ENCODE measurements at regions not wholly inside any gene's neighbourhood (a gene's known extent, or its start where the extent isn't known, plus 50 kb on each side); places are given as distances from the start of the nearest gene placed in this dataset.
"Not testable (repeated sequence)": the region's sequence is repeated elsewhere in the genome, so short reads cannot be mapped to it uniquely, and the experiment has no call there.

DNA sequence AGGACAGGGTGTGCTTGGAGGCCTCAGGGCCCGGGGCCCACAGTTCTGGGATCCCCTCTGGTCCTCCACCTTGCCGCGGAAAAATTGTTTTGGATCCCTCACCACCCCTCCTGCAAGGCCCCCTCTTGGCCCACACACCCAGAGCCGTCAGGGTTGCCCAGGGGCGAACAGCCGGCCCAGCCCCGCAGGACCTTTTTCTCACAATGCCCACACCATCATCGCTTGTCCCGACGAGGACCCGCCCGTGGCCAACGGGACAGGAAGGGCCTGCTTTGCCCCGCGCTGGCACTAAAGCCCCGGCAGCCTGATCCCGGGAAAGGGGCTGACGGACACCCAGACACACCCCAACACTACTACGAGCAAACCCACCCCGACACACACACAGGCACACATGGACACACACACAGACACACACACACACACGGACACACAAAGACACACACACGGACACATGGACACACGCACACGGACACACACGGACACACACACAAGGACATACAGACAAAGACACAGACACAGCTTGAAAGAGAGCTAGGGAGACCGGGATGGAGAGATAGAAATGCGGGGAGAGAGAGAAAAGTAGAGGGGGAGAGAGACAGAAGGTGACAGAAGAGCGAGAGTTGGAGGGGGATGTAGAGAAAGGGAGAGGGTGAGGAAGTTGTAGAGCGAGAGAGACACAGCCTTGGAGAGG lies 1493.5 kb upstream of the DEFB115 start:
- no peak for DNase-seq (ENCODE audit: low read depth)

DNA sequence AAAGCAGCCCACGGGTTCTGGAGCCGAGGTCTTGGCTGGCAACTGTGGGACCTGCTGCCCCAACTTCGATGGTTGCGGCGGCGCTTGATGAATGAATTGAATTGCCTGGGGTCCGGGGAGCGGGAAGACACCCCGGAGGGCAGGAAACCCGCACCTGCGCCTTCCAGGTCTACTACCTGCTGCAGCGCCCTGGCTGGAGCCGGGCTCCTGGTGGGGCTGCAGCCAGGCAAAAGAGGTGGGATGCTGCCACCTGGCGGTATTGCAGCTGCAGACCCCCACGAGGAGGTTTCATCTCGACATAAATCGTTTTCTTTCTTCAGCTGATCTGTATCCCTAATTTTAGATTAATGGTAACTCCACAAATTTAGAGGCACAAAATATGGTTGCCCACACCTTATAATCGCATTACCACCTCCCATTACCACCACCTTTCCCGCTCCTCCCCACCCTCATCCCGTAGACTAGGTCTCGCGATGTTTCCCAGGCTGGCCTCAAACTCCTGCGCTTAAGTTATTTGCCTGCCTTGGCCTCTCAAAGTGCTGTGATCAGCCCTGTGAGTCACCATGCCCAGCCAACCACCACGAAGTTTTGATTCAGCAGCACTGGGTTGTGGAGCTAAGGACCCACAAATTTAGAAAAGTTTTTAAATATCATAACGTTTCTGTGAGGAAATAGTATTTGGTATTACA lies 1492.4 kb upstream of the DEFB115 start:
- DNase-seq (ENCODE audit: low read depth): not testable (repeated sequence)

DNA sequence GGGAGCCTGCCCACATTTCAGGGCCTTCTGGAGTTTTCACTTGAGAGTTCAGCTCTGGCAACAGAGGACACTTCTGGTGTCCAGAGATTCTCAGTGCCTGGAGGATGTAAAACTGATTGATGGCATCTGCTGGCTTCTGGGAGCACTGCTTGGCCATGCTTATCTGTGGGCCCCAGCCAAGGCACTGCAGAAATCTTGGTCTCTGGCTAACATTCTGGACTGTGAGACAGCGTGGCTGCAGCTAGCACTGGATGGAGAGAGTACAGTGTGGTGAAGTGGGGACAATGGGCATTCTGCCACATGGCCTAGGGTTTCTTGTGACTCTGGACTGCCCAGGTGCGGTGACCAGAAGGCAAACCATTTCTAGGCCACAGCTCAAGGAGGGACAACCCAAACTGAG lies 1479.4 kb upstream of the DEFB115 start:
- DNase-seq (ENCODE audit: low read depth): not testable (repeated sequence)

DNA sequence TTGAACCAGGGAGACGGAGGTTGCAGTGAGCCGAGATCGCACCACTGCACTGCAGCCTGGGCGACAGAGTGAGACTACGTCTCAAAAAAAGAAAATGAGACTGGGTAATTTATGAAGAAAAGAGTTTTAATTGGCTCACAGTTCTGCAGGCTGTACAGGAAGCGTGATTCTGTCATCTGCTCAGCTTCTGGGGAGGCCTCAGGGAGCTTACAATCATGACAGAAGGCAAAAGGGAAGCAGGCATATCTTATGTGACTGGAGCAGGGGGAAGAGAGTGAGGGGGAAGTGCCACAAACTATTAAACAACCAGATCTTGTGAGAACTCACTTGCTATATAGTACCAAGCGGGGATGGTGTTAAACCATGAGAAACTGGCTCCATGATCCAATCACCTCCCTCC lies 1476.2 kb upstream of the DEFB115 start:
- DNase-seq (ENCODE audit: low read depth): not testable (repeated sequence)

DNA sequence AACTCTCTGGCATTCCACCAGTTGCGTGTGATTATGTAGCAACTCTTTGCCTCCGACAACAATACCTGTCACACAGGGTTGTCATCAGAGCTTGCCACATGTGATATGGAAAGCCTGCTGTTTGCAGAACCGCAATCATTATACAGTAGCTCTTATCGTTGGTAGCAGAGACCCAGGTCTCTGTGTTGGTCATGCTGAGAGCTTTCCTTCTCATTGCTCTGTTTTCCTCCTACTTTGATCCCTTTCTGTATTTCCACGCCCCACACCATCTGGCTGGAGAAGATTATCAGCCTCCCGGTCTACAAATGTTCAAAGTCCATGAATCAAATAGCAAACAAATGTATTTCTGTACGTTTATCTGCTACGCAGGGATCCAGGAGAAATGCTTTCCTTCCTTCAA lies 1475.6 kb upstream of the DEFB115 start:
- not testable (repeated sequence) for DNase-seq (ENCODE audit: low read depth)

DNA sequence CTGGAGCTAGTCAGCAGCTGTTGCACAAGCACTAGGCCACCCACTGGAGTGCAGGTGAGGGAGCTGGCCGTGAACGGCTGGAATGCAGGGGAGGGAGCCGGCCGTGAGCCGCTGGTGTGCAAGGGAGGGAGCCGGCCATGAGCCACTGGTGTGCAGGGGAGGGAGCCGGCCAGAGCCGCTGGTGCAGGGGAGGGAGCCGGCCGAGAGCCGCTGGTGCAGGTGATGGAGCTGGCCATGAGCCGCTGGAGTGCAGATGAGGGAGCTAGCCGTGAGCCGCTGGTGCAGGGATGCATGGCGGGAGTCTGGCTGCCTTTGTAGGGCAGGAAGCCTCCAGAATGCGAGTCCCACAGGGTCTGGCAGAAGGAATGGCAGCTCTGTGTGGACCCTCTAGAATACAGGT lies 1470.0 kb upstream of the DEFB115 start:
- not testable (repeated sequence) for DNase-seq (ENCODE audit: low read depth)

DNA sequence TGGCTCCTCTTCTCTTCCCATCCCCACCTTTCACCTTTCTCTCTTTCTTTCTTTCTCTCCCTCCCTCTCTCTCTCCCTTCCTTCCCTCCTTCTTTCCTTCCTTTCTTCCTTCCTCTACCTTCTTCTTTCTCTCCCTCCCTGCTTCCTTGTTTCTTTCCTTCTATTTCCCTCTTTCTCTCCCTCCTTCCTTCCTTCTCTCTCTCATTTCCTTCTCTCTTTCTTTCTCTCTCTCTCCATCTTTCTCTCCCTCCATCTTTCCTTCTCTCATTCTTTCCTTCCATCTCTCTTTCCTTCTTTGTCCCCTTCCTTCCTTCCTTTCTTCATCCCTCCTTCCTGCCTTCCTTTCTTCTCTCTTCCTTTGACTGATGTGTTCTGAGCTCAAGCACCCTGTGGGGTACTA lies 1467.0 kb upstream of the DEFB115 start:
- DNase-seq (ENCODE audit: low read depth): no peak

DNA sequence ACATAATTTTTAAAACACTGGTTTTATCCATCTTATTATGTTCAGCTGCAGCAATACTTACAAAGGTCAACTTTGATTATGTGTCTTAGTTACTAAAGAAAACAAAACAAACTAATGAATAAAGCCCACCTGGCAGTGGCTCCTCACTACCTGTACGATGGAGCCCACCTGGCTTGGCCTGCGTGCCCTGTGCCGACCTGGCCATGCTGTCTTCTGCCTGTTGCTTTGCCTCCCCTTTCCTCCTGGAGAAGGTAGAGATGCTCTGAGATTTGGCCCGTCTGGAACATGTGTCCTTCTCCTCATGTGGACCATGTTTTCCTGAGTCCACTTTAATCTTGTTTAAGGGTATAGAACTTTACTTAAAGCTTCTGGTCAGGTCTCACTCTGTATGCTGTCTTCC lies 1426.0 kb upstream of the DEFB115 start:
- DNase-seq (ENCODE audit: low read depth): not testable (repeated sequence)

DNA sequence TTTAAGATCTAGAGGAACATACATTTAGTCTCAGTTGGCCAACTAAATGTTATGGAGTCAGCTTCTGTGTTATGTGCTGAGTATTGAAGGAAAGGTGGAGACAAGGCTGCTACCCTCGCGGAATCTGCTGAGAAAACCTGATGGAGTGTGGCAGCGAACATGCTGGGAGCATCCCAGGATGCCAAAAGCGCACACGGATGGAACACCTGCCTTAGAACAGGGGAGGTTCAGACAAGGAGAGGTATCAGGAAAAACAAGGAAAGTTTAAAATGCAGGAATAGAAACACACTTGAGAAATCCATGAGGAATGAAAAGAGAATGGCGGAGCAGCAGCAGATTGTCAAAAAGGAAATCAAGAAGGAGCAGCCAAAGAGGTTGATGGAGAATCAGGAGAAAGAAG lies 1389.5 kb upstream of the DEFB115 start:
- DNase-seq (ENCODE audit: low read depth): not testable (repeated sequence)

DNA sequence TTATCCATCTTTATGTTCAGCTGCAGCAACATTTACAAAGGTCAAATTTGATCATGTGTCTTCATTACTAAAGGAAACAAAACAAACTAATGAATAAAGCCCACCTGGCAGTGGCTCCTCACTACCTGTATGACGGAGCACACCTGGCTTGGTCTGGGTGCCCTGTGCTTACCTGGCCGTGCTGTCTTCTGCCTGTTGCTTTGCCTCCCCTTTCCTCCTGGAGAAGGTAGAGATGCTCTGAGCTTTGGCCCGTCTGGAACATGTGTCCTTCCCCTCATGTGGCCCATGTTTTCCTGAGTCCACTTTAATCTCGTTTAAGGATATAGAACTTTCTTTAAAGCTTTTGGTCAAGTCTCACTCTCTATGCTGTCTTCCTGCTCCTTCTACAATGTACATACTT lies 1388.8 kb upstream of the DEFB115 start:
- not testable (repeated sequence) for DNase-seq (ENCODE audit: low read depth)

DNA sequence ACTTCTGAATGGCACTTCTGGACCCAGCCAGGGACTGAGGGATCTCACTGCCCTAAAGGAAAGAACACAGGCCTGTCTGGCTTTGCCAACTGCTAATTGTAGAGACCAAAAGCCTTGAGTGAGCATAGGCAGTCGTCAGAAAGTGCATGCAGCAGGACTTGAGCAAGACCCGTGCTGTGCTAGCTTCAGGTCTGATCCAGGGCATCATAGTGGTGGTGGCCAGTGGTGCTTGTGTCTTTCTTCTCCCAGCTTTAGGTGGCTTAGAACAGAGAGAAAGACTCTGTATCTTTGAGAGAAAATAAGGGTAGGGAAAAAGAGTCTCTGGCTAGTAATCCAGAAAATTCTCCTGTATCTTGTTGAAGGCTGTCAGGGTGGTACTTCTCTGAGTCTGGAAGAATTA lies 1385.6 kb upstream of the DEFB115 start:
- not testable (repeated sequence) for DNase-seq (ENCODE audit: low read depth)

DNA sequence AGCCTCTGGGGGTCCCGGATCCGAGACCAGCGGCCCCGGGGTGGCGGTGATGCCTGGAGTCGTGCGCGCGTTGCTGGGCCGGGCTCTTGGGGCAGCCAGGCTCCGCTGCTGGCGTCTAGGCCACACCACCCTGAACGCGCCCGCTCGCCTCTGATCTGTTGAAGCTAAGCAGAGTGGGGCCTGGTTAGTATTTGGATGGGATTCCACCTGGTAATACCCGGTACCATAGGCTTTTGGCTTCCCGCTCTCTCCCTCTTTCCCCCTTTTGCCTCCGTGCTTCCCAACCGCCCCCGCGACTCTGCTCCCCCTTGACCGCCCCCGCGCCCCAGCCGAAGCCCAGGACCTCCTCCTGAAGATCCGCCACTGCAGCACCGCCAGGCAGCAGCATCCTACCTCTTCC lies 1383.5 kb upstream of the DEFB115 start:
- no peak for DNase-seq (ENCODE audit: low read depth)

DNA sequence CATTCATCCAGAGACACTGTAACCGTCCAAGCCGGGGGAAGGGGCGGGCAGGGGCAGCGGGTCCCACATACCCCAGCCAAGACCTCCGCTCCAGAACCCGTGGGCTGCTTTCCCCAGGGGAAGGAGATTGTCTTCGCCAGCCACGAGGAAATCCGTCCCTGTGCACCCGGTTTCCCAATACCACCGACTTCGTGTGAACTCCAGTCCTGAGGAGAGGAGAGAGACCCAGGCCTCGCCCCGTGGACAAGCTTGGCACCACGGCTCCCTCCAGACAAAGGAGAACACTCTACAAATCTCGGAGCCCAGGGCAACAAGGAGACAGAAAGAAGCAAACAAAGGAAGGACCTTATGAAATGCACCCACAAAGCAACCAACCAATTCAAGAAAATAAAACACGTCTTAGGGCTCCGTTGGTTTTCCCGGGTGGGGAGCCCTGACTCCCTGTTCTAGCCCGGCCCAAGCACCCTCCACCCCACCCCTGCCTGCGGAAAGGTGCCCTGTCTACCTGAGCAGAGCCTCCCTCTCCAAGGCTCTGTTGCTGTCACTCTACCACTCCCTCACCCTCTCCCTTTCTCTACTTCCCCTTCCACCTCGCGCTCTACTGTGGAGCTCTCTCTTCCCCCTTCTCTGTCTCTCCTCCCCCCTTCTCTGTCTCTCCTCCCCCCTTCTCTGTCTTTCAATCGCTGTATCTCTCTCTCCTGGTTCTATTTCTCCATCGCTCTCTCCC lies 1382.8 kb upstream of the DEFB115 start:
- DNase-seq (ENCODE audit: low read depth): no peak

DNA sequence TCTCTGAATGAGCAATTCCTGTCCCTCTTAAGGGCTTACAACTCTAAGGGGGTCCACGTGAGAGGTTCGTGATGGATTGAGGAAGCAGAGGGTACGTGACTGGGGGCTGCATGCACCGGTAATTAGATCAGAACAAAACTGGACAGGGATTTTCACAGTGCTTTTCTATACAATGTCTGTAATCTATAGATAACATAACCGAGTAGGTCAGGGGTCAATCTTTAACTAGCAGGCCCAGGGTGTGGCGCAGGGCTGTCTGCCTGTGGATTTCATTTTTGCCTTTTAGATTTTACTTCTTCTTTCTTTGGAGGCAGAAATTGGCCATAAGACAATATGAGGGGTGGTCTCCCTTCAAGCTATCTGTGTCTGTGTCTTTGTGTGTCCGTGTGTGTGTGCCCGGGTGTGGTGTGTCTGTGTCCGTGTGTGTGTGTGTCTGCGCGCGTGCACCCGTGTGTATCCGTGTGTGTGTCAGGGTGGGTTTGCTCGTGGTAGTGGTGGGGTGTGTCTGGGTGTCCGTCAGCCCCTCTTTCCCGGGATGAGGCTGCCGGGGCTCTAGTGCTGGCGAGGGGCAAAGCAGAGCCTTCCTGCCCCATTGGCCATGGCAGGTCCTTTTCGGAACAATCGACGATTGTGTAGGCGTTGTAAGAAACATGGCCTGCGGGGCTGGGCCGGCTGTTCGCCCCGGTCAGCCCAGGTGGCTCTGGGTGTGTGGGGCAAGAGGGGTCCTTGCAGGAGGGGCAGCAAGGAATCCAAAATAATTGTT lies 1382.0 kb upstream of the DEFB115 start:
- not testable (repeated sequence) for DNase-seq (ENCODE audit: low read depth)

DNA sequence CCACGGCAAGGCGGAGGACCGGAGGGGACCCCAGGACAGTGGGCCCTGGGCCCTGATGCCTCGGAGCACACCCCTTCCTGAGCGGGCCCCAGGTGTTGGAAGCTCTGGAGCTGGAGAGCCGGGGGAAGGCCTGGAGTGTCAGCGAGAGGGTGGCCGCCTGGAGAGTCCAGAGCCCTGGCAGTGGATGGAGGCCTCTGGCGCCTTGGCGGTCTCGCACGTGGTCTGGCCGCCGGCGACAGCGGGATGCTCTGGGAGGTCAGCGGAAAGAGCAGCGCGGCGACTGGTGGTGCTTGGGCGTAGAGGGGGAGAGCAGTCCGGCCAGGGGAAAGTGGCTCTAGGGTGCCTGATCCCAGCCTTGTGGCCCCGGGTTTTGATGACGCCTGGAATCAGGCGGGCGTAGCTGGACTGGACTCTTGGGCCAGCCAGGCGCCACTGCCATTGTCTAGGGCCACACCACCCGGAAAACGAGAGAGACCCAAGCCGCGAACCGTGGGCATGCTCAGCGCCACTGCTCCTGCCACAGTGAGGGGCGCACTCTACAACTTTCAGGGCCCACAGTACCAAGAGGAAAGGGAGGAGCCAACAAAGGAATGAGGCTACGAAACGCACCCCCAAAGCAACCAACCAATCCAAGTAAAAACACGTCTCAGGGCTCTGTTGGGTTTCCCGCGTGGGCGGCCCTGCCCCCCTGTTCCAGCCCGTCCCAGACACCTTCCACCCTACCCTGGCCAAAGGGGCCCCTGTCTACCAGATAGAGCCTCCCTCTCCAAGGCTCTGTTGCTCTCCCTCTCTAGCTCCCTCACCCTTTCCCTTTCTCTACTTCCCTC lies 1381.2 kb upstream of the DEFB115 start:
- not testable (repeated sequence) for DNase-seq (ENCODE audit: low read depth)

DNA sequence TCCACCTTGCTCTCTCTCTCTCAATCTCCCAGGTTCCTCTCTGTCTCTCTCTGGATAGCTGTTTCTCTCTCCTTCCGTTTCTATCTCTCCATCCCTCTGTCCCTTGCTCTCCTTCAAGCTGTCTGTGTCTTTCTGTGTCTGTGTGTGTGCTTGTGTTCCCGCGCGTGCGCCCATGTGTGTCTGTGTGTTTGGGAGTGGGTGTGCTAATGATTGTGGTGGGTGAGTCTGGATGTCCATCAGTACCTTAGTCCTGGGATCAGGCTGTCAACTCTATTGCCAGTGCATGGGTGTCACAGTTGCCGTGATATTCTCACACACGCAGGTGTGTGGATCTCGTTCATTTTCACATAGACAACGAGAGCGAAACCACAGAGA lies 1380.6 kb upstream of the DEFB115 start:
- no peak for DNase-seq (ENCODE audit: low read depth)

DNA sequence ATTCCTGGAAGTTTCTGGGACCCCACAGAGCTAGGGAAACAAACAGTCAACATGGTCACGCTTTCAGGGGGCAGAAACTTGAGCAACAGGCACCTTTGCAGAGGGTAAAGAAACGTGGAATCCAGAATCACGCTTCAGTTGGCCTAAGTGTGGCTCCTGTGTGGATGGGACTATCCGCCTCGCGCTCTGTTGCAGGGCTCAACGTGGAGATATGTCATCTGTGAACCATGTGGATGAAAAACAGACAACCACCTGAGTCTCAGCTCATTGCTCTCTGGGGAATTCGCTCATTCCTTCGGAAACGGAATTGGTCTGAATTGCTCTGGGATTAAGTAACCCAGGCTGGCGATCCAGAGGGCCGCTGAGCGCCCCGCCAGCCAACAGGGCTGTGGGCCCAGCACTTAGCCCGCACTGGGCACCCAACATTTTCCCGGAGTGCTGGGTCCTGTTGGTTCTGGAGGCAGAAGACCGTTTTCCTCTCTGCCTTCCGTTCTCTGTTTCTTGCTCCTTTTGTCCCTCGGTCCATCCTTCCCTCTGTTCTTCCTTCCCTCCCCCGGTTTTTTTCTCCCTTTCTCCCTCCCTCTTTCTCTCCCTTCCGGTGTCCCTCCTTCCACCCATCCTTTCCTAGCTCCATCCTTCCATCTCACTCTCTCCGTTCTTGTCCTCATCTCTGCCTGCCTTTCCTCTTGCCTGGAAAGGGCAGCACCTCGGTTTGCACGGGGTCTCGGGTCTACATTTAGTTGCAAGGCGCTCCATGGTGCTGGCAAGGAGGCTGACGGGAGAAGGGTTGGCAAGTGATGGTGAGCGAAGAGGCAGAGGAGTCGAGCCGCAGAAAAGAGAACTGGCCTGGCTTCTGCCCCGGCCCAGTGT lies 1379.8 kb upstream of the DEFB115 start:
- not testable (repeated sequence) for DNase-seq (ENCODE audit: low read depth)

DNA sequence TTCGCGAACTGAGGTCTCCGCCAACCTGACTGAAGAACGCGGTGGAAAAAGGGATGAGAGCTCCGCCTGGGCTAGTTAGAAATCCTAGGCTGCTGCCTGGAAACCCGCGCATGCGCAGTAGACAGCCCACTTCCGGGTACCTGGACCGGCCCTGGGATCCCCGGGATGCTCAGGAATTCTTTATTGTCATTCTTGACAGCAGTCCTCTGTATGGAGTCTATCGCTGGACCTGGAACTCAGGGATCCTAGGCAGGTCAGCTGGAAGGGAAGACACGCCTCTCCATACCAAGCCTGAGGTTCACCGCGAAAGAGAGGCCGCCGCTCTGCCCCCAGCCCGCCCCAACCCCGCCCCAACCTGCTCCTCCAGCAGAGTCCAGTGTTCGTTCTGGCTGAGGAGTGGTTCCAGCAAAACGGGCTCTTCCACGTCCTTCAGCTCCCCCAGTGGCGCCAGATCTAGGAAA lies 1379.2 kb upstream of the DEFB115 start:
- no peak for DNase-seq (ENCODE audit: low read depth)

DNA sequence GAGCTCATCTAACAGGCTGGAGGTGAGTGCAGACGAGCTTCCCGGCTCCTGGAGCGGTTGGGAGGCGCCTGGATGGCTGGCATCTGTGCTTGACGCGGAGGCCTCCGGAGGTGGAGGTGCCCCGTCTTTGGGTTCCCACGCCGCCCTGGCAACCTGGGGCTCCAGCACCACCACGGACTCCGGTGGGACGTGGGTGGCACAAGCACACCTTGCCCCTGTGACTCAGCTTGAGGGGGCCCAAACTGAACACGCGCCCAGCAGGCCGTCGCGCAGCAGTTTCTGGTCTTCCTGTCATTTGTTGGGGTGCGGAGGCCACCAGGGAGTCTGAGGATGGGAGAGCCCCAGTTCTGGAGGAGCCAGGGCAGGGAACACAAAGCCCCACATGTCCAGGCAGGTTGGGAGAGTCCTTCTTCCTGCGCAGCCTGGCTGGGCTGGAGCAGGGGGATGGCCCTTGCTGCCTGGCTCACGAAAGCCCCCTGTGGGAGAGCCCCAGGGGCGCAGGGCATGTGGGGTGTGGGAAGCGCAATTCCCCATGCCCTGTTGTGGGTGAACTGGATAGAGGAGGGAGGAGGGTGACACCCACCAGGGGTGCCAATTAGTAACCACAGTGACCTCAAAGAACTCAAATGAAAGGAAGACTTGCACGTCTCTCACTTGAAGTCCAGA lies 1378.6 kb upstream of the DEFB115 start:
- DNase-seq (ENCODE audit: low read depth): no peak

DNA sequence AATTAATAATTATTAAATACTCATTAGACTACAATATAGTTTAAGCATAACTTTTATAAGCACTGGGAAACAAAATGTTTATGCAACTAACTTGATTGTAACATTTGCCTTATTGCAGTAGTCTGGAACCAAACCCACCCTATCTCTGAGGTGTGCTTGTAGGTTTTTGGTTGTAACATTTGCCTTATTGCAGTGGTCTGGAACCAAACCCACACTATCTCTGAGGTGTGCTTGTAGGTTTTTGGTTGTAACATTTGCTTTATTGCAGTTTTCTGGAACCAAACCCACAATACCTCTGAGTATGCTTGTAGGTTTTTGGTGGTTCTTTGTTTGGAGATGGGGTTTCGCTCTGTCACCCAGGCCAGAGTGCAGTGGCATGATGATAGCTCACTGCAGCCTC lies 1376.4 kb upstream of the DEFB115 start:
- DNase-seq (ENCODE audit: low read depth): not testable (repeated sequence)

Data from stimulated activated CD8-positive, alpha-beta memory T cell treated with anti-CD3 and anti-CD28 coated beads, Interleukin-7, amount 100 ng/mL, for 24 hours (primary cell).